ENCODE measurements at regions not wholly inside any gene's neighbourhood (a gene's known extent, or its start where the extent isn't known, plus 50 kb on each side); places are given as distances from the start of the nearest gene placed in this dataset.
"Not testable (repeated sequence)": the region's sequence is repeated elsewhere in the genome, so short reads cannot be mapped to it uniquely, and the experiment has no call there.

DNA sequence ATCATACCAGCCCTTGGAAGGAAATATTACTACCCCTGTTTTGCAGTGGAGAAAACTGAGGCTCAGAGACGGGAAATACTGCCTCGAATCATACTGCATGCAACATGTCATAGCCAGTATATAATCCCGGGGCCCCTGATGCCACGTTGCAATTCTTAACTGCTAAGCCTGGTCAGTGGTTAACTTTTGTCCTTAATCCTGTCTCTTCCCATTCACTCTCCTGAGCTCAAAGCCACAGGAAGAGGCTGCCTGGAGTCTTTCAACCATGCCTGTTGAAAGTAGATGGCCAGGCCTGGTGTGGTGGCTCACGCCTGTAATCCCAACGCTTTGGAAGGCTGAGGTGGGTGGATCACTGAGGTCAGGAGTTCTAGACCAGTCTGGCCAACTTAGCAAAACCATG lies 166.6 kb downstream of the MIAT start:
- Histone ChIP-seq H3K9me3 (no peaks in the 10 kb centered on the region), H3K4me3 (no peak overlapping the region), H3K27me3 (no peaks in the 10 kb centered on the region), H3K36me3 (no peaks in the 10 kb centered on the region)
- no peak for DNase-seq

DNA sequence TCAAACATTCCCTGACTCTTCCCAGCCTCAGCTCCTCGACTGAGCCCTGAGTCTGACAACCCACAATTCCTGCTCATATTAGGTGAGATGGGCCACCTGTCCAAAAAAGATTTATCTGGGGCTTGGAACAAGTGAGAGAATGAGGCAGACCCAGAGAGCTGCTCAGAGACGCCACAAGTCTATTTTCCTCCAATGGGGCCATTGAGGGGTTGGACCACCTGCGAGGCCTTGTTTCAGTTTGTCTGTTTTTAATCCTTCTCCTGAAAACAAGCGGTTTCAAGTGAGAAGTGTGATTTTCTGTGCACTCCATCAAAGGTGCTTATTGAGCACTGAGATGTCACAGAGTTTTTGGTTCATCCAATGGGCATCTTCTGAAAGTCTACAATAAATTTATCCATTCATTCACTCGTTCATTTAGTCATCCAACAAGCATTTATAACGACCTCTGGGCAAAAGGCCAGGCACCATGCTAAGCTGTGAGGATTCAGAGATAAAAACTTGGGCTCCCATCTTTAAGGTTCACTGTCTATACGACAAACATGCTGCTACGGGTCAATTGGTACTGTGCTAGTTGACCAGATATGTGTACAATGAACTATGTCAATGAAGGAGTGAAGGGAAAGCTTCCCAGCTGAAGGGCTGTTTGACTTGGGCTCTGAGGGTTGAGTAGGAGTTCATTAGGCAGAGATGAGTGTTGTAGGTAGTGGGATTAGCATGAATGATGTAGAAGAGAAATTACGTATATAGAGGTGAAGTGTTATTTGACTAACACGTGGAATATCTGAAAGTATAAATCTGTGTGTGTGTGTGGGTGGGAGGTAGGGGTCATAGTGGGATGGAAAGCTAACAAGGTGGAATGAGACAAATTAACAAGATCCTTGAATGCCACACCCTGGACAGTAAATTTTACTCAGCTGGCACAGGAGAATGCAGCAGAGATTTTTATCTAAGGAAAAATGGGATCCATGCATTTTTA lies 168.9 kb downstream of the MIAT start:
- Histone ChIP-seq H3K9me3 (no peaks in the 10 kb centered on the region), H3K36me3 (no peaks in the 10 kb centered on the region), H3K27me3 (no peaks in the 10 kb centered on the region), H3K4me3 (no peak overlapping the region)
- peak; percentile 23 for DNase-seq

DNA sequence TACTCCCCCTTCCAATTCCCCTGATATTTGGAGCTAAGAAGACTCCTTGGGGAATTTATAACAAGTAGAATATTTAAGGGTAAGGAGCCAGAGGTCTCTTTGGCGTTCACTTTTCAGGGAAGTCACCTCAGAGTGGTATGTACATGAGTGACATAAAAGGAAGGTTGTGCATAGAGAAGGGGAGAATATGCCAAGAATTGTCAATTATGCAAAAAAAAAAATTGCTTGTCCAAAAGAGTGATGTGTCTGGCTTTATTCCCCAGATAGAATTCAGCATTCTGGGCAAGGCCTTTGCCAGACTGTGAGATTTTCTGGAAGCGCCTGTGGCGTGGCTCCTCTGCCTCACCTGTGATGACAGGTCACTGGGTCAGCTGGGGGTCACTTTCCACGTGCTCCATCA lies 170.2 kb downstream of the MIAT start:
- no peak for DNase-seq
- no peaks in the 10 kb centered on the region for H3K9me3 ChIP-seq
- H3K36me3 ChIP-seq, result no peaks in the 10 kb centered on the region
- H3K27me3 ChIP-seq, result no peaks in the 10 kb centered on the region
- H3K4me3 ChIP-seq, result no peak overlapping the region

DNA sequence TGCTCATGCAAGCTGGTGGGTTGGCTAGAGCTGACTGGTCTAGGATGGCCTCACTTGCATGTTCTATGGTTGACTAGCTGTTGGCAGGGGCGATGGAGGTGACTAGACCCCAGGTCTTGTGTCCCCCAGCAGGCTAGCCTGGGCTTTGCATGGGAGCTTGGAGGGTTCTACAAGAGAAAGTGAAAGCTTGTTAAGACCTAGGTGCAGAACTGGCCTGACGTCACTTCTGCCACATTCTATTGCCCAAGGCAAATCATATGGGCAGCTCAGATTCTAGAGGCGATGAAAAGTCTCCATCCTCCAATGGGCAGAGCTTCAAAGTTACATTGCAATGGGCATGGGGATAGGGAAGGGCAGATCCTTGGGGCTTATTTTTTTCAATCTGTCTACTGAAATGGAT lies 170.9 kb downstream of the MIAT start:
- Histone ChIP-seq H3K4me3 (no peak overlapping the region), H3K27me3 (no peaks in the 10 kb centered on the region), H3K9me3 (no peaks in the 10 kb centered on the region), H3K36me3 (no peaks in the 10 kb centered on the region)
- peak; percentile 39 for DNase-seq

DNA sequence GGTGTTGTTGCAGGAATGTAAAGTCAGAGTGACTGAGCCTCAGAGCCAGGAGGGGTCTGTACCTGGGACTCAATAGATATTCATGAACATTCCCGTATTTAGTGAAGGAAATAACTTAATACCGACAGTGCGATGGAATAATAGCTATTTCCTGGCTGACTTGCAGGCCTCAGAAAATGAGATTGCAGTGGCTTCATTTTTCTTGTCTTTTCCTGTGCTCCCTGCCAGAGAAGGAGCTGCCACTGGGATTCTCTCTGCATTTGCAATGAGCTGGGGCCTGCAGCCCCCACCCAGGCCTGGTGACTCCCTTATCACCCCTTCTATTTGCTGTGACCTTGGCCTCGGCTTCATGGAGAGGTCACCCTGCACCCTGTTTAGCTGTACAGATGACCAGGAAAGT lies 173.4 kb downstream of the MIAT start:
- DNase-seq, result no peak
- H3K4me3 ChIP-seq, result no peak overlapping the region
- H3K9me3 ChIP-seq, result no peaks in the 10 kb centered on the region
- no peaks in the 10 kb centered on the region for H3K36me3 ChIP-seq
- no peaks in the 10 kb centered on the region for H3K27me3 ChIP-seq

DNA sequence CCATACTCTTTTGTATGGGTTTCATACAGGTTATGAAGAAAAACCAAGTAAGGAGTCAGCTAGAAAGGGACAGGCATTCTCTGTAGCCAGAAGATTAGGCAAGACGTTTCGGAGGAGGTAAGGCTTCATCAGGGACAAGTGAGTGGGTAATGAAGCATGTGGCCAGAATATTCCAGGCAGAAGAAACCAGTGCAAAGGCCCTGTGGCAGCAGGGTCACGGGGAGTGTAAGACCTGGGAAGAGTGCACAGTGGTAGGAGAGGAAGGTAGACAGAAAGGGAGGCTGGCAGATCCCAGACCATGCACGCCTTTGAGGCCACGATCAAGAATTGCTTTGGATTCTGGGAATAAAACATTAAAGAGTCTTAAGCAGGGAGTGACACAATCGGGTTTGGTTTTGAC lies 177.6 kb downstream of the MIAT start:
- DNase-seq, result no peak
- no peaks in the 10 kb centered on the region for H3K27me3 ChIP-seq
- H3K4me3 ChIP-seq, result no peak overlapping the region
- H3K9me3 ChIP-seq, result no peaks in the 10 kb centered on the region
- H3K36me3 ChIP-seq, result no peaks in the 10 kb centered on the region

DNA sequence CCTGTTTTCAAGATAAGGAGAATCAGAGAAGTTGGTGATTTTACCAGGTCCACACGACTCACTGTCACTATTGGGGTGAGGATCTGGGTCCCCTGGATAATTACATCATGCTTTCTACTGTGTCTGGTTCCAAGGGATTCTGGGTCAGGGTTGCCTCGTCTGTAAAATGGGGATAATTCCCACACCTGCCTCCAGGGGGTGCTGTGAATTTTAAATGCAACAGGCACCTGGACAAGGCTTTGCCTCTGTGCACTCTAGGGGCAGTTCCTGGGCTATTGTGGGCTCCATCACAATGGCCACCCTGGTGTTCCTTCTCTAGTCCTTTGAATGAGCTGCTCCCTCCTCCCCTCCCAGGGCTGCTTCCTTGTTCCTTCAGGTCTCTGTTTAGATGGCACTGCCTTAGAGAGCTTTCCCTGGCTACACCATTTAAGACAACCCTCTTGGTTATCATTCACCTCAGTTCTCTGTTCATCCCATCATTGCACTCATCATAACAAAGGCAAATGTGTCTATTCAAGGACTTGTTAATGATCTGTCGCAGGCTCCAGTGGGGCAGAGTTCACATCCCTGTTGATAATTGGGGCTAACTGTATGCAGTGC lies 178.6 kb downstream of the MIAT start:
- no peaks in the 10 kb centered on the region for H3K36me3 ChIP-seq
- DNase-seq, result peak; percentile 32
- H3K27me3 ChIP-seq, result no peaks in the 10 kb centered on the region
- no peaks in the 10 kb centered on the region for H3K9me3 ChIP-seq
- H3K4me3 ChIP-seq, result no peak overlapping the region

DNA sequence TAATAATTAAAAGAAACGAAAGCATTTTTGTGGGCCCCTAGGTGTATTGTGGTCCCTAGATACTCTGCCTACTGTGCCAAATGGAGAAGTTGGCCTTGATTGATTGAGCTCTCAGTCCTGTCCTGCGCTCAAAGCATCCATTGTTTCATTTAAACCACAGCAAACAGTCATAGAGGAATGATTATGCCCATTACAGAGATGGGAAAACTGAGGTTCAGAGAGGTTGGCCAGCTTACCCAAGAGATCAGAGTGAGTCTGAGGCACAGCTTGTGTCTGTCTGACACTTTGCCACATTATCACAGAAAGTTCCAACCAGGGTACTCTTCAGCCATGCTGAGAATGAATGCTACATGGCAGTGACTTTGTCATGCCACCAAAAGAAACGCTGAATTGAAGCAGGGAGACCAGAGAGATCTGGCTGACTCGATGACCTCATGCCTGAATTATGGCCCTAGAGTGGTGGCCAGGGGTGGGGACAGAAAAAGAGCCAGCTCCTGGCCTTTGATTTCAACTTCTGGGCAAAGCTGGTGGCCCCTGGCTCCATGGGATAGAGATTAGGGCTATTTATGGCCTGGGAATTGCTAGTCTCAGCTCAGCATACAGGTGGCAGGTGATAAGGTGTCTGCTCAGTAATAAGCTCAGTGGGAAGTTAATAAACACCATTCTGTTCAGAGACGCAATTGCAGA lies 180.5 kb downstream of the MIAT start:
- Histone ChIP-seq H3K36me3 (no peaks in the 10 kb centered on the region), H3K27me3 (no peaks in the 10 kb centered on the region), H3K4me3 (no peak overlapping the region), H3K9me3 (no peaks in the 10 kb centered on the region)
- no peak for DNase-seq

DNA sequence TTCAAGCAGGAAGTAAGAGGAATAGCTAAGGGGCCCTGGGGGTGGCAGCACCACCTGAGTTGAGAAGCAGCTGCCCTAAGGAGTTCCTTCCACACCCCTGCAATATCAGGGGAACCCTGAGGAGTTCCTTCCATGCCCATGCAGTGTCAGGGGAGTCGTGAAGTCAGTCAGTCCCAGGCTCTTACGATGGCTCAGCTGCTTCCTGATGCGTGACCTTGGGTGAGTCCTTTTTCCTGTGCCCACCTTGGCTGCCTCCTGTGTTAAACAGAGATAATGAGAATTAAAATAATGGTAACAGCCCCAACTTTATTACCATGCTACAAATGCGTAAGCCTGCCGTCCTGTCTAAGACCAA lies 181.1 kb downstream of the MIAT start:
- no peak for DNase-seq
- Histone ChIP-seq H3K27me3 (no peaks in the 10 kb centered on the region), H3K9me3 (no peaks in the 10 kb centered on the region), H3K36me3 (no peaks in the 10 kb centered on the region), H3K4me3 (no peak overlapping the region)

DNA sequence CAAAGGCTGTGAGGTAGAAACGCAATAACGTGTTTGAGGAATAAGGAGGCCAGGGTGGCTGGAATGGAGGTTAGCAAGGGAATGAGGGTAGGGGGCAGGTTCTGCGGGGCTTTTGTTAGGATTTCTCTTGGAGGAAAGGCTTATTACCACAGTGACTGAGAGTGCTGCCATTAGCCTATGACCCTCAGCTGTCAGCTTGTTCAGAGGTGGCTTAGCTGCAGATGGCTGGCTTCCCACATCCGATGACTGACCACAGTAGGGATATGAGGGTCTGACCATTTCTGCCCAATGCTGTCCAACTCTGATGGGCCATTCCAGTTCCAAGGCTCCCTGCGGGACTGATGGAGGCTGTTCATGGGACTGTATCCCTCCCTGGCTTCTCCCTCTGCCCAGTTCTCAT lies 181.8 kb downstream of the MIAT start:
- no peak overlapping the region for H3K4me3 ChIP-seq
- no peaks in the 10 kb centered on the region for H3K27me3 ChIP-seq
- H3K9me3 ChIP-seq, result no peaks in the 10 kb centered on the region
- no peaks in the 10 kb centered on the region for H3K36me3 ChIP-seq
- no peak for DNase-seq

DNA sequence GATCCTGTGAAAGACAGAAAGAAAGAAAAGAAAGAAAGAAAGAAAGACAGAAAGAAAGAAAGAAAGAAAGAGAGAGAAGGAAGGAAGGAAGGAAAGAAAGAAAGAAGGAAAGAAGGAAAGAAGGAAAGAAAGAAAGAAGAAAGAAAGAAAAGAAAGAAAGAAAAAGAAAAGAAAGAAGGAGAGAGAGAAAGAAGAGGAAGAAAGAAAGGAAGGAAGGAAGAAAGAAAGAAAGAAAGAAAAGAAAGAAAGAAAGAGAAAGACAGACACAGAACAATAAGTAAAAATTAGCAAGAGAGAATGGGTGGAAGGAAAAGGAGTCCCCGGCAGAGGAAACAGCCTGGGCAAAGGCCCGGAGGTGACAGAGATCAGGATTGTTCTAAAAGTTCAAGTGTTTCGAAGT lies 183.4 kb downstream of the MIAT start:
- not testable (repeated sequence) for H3K27me3 ChIP-seq, H3K4me3 ChIP-seq, H3K9me3 ChIP-seq, H3K36me3 ChIP-seq, DNase-seq

DNA sequence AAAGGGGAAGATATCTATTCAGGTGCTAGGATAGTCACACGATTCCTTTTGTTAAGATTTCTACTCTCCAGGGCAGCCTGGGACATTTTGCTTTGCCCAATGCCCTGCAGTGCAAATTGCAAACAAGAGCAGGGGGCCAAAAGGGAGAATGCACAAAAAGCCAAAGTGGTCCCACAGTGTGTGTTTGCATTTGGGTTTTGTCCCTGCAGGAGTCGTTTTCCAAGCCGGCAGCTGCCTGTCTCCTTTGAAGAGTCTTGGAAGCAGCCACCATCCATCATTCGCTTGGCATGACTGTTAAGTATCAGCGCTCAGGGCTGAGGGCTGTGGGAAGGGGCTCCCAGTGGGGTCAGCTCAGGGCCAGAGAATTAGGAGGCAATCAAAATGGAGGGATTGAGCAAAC lies 184.7 kb downstream of the MIAT start:
- H3K9me3 ChIP-seq, result no peaks in the 10 kb centered on the region
- no peak for DNase-seq
- H3K36me3 ChIP-seq, result no peaks in the 10 kb centered on the region
- no peaks in the 10 kb centered on the region for H3K27me3 ChIP-seq
- H3K4me3 ChIP-seq, result no peak overlapping the region

DNA sequence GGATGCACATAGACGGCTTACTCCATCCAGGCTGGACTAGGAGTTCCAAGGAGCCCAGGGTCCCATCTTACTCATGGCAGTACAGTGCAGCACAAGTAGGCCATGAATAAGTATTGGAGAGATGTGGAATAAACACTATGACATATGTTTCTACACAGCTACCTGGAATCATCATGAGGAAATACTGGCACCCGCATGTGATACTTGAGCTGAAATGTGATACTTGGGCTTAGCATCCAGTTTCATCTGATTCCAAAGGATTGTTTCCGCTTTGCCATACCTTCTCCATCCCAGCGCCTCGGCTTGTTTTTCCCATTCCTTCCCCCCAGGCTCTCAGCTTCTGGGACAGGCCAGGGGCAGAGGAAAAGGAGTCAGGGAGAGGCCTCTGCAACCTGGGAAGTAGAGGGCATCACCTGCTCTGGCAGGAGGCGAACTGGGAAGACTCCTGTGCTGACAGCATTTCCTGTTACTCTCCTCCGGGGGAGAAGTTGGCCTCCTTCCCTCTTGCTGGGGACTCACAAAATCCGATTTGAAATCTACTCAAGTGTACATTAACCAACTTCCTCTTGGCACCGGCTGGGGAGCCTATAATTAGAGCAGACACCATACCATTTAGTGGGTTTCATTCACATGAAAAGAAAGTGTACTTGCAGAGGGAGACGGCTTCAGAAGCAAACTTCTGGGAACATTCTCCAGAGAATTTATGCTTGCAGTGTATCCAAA lies 187.8 kb downstream of the MIAT start:
- Histone ChIP-seq H3K36me3 (no peaks in the 10 kb centered on the region), H3K4me3 (no peak overlapping the region), H3K9me3 (no peaks in the 10 kb centered on the region), H3K27me3 (no peaks in the 10 kb centered on the region)
- peak; percentile 50 for DNase-seq

DNA sequence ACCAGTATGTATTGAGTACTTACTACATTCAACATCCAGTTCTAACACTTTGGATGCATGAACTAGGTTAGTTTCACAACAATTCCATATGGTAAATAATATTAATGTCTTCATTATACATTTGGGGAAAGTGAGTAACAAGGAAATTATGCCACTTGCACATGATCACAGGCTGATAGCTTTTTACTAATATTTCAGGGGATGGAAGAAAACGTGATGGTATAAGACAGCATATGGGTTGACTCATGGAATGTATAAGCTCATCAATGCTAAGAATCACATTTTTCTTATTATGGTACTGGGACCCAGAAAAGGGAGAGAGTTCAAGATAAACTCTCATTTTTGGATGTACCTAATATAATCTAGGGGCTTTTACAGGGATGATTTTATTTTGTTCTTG lies 188.7 kb downstream of the MIAT start:
- H3K36me3 ChIP-seq, result no peaks in the 10 kb centered on the region

DNA sequence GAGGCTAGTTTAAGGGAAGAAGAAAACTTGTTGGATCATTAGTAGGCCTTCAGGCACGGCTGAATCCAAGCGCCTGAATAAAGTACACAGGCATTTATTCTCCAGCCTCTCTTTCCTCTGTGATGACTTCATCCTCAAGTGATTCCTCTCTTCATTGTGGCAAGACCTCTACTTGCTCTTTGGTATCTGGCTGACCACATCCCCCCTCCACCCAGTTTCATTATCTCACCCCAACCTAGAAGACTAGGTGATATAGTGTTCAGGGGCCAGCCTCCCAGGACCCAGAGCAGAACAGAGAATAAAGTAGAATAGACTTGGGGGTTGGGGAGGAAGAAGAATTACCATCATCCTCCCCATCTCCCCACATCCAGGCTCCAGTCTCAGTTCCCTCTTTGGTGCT lies 189.3 kb downstream of the MIAT start:
- H3K4me3 ChIP-seq, result no peak overlapping the region
- no peaks in the 10 kb centered on the region for H3K36me3 ChIP-seq
- no peaks in the 10 kb centered on the region for H3K9me3 ChIP-seq
- no peaks in the 10 kb centered on the region for H3K27me3 ChIP-seq
- DNase-seq, result no peak

More for the DNA sequence above, 188.7 kb downstream of the MIAT start:
- Histone ChIP-seq H3K4me3 (no peak overlapping the region), H3K9me3 (no peaks in the 10 kb centered on the region), H3K27me3 (no peaks in the 10 kb centered on the region)
- DNase-seq, result no peak

DNA sequence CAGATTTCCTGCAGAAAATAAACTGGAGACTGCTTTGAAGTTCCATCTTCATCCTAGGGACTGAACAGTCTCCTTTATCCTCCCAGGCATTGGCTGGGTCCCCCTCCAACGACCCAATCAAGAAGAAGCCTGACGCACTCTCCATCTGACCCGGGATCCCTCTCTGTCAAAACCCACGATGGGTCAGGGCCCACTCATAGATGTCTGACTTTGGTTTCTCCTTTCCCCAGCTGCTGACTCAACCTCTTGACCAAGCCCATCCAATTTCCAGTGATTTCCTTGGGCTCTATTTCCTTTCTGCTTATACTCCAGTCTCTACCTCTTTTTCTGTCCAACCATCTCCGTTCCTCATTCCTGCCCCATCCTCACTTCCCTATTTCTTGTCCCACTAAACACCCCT lies 189.7 kb downstream of the MIAT start:
- Histone ChIP-seq H3K27me3 (no peaks in the 10 kb centered on the region), H3K9me3 (no peaks in the 10 kb centered on the region), H3K4me3 (no peak overlapping the region), H3K36me3 (no peaks in the 10 kb centered on the region)
- DNase-seq, result no peak

DNA sequence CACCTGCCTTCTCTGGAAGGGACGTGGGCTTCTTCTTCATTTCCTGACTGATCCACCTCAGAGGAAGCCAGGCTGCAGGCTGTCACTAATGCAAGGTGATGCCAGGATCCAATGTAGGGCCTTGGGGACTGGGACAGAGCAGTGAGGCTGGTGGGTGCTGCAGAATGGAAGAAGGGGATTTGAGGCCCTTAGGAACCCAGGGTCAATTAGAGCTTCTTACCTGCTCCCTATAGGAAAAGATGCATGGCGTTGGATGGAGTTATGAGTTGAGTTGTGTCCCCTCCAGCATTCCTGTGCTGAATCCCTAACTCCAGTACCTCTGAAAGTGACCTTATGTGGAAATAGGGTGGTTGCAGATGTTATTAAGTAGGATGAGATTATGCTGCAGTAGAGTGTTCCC lies 190.4 kb downstream of the MIAT start:
- H3K36me3 ChIP-seq, result no peaks in the 10 kb centered on the region
- H3K4me3 ChIP-seq, result no peak overlapping the region
- H3K9me3 ChIP-seq, result no peaks in the 10 kb centered on the region
- H3K27me3 ChIP-seq, result no peaks in the 10 kb centered on the region
- no peak for DNase-seq

Measured in MG63 (cell line).